IPS DF 4.7 (cell line): ENCODE measurements at regions not wholly inside any gene's neighbourhood (a gene's known extent, or its start where the extent isn't known, plus 50 kb on each side); places are given as distances from the start of the nearest gene placed in this dataset.
"Not testable (repeated sequence)": the region's sequence is repeated elsewhere in the genome, so short reads cannot be mapped to it uniquely, and the experiment has no call there.

Source experiments
- DNase-seq: peaks from one replicate; pipeline ENCODE4 v3.0.0-alpha.2; 2013; ENCODE audit warnings: low spot score; ENCODE audit errors: extremely low read depth

- no peak for DNase-seq
Measured at GRCh38 chr13:101003566-101003965, 329.0 kb upstream of the TMTC4 start.

GRCh38 chr13:100989392-100989791 is 314.8 kb upstream of the TMTC4 start:
- DNase-seq: no peak

GRCh38 chr13:100988921-100989320 is 314.3 kb upstream of the TMTC4 start:
- no peak for DNase-seq

GRCh38 chr13:100987948-100988347 is 313.4 kb upstream of the TMTC4 start:
- DNase-seq: no peak

- no peak for DNase-seq
Measured at GRCh38 chr13:100986571-100986970, 312.0 kb upstream of the TMTC4 start.

GRCh38 chr13:100984085-100984705 is 309.6 kb upstream of the TMTC4 start:
- no peak for DNase-seq

- DNase-seq: no peak
Measured at GRCh38 chr13:100983111-100983510, 308.5 kb upstream of the TMTC4 start.

- DNase-seq: no peak
Measured at GRCh38 chr13:100980171-100980570, 305.6 kb upstream of the TMTC4 start.

- no peak for DNase-seq
Measured at GRCh38 chr13:100977841-100978240, 303.2 kb upstream of the TMTC4 start.

GRCh38 chr13:100976993-100977392 is 302.4 kb upstream of the TMTC4 start:
- no peak for DNase-seq

GRCh38 chr13:100975666-100976065 is 301.1 kb upstream of the TMTC4 start:
- not testable (repeated sequence) for DNase-seq

- no peak for DNase-seq
Measured at GRCh38 chr13:100962585-100962984, 288.0 kb upstream of the TMTC4 start.

GRCh38 chr13:100961186-100961585 is 286.6 kb upstream of the TMTC4 start:
- DNase-seq: no peak

GRCh38 chr13:100958831-100959230 is 284.2 kb upstream of the TMTC4 start:
- no peak for DNase-seq

GRCh38 chr13:100957741-100958140 is 283.1 kb upstream of the TMTC4 start:
- DNase-seq: no peak

GRCh38 chr13:100954430-100955305 is 280.1 kb upstream of the TMTC4 start:
- DNase-seq: no peak

- DNase-seq: no peak
Measured at GRCh38 chr13:100951016-100951415, 276.4 kb upstream of the TMTC4 start.

GRCh38 chr13:100948937-100949336 is 274.3 kb upstream of the TMTC4 start:
- DNase-seq: not testable (repeated sequence)

GRCh38 chr13:100946588-100946987 is 272.0 kb upstream of the TMTC4 start:
- no peak for DNase-seq

- DNase-seq: no peak
Measured at GRCh38 chr13:100944791-100945345, 270.3 kb upstream of the TMTC4 start.

- no peak for DNase-seq
Measured at GRCh38 chr13:100942742-100943141, 268.1 kb upstream of the TMTC4 start.
